ENCODE measurements at regions not wholly inside any gene's neighbourhood (a gene's known extent, or its start where the extent isn't known, plus 50 kb on each side); places are given as distances from the start of the nearest gene placed in this dataset.
"Not testable (repeated sequence)": the region's sequence is repeated elsewhere in the genome, so short reads cannot be mapped to it uniquely, and the experiment has no call there.

- DNase-seq = no peak
These were observed 826.5 kb downstream of the UQCRFS1 start for GRCh38 chr19:28386470-28386869.

- no peak for DNase-seq
These were observed 826.9 kb downstream of the UQCRFS1 start for GRCh38 chr19:28386066-28386465.

GRCh38 chr19:28377077-28377476, 835.9 kb downstream of the UQCRFS1 start:
- DNase-seq = peak in 1 of 3 donors; percentile 23

GRCh38 chr19:28374971-28375370, 838.0 kb downstream of the UQCRFS1 start:
- no peak for DNase-seq

- DNase-seq = no peak
These were observed 840.2 kb downstream of the UQCRFS1 start for GRCh38 chr19:28372576-28373247.

- no peak for DNase-seq
These were observed 845.8 kb downstream of the UQCRFS1 start for GRCh38 chr19:28367146-28367545.

- no peak for DNase-seq
These were observed 849.7 kb downstream of the UQCRFS1 start for GRCh38 chr19:28363254-28363653.

GRCh38 chr19:28359431-28360414, 853.2 kb downstream of the UQCRFS1 start:
- DNase-seq = no peak

- no peak for DNase-seq
These were observed 854.3 kb downstream of the UQCRFS1 start for GRCh38 chr19:28358633-28359032.

- DNase-seq = no peak
These were observed 861.2 kb downstream of the UQCRFS1 start for GRCh38 chr19:28351761-28352160.

- DNase-seq = not testable (repeated sequence)
These were observed 861.6 kb downstream of the UQCRFS1 start for GRCh38 chr19:28351321-28351720.

GRCh38 chr19:28350673-28351072, 862.3 kb downstream of the UQCRFS1 start:
- no peak for DNase-seq

GRCh38 chr19:28350037-28350436, 862.9 kb downstream of the UQCRFS1 start:
- DNase-seq = no peak

GRCh38 chr19:28349604-28350003, 863.3 kb downstream of the UQCRFS1 start:
- no peak for DNase-seq

- DNase-seq = no peak
These were observed 867.1 kb downstream of the UQCRFS1 start for GRCh38 chr19:28345811-28346210.

GRCh38 chr19:28341810-28342350, 871.1 kb downstream of the UQCRFS1 start:
- no peak for DNase-seq

GRCh38 chr19:28334419-28334818, 878.5 kb downstream of the UQCRFS1 start:
- DNase-seq = no peak

GRCh38 chr19:28333909-28334308, 879.0 kb downstream of the UQCRFS1 start:
- no peak for DNase-seq

- DNase-seq = no peak
These were observed 880.1 kb downstream of the UQCRFS1 start for GRCh38 chr19:28332886-28333285.

GRCh38 chr19:28332351-28332750, 880.6 kb downstream of the UQCRFS1 start:
- no peak for DNase-seq

GRCh38 chr19:28331596-28331995, 881.4 kb downstream of the UQCRFS1 start:
- no peak for DNase-seq

- DNase-seq = no peak
These were observed 882.1 kb downstream of the UQCRFS1 start for GRCh38 chr19:28330831-28331230.

- DNase-seq = no peak
These were observed 883.5 kb downstream of the UQCRFS1 start for GRCh38 chr19:28329429-28329828.

Measured in muscle of back (tissue), 3 donors.